DOHH2 (cell line): ENCODE measurements at regions not wholly inside any gene's neighbourhood (a gene's known extent, or its start where the extent isn't known, plus 50 kb on each side); places are given as distances from the start of the nearest gene placed in this dataset.

Experiments
- CTCF ChIP-seq: fragments of 200-600 bp; sonication (generic); IDR thresholded peaks from one replicate; pipeline ENCODE4 v1.5.1; 2014; ENCODE audit warnings: antibody characterized with exemption, mild to moderate bottlenecking, low read depth, low read length; ENCODE audit not compliant: poor library complexity, severe bottlenecking
- EZH2phosphoT487 ChIP-seq: fragments of 200-600 bp; sonication (generic); IDR thresholded peaks from 2 replicates; pipeline ENCODE4 v1.6.1; 2017; ENCODE audit warnings: borderline replicate concordance, mild to moderate bottlenecking, antibody characterized with exemption, low read length, moderate library complexity, mixed read lengths

GRCh38 chr7:65820287-65820950 lies 52.5 kb upstream of the VKORC1L1 start:
- TF ChIP-seq CTCF (no peak), EZH2phosphoT487 (no peak)
